GM18909 (cell line): ENCODE measurements at regions not wholly inside any gene's neighbourhood (a gene's known extent, or its start where the extent isn't known, plus 50 kb on each side); places are given as distances from the start of the nearest gene placed in this dataset.
A peak's percentile ranks its signal among the peaks of the same experiment; 100 is the strongest.

Experiments used
- ATAC-seq: cut with Tn5 transposase; IDR thresholded peaks from one replicate; pipeline ENCODE4 v1.9.1; 2021; ENCODE audit warnings: mild to moderate bottlenecking; ENCODE audit not compliant: unreplicated experiment, poor library complexity

- ATAC-seq: peak; percentile 51
These were observed 169.6 kb upstream of the IL12A start for GRCh38 chr3:159818997-159819500.

- ATAC-seq: no peak
These were observed 169.0 kb upstream of the IL12A start for GRCh38 chr3:159819676-159820075.

- ATAC-seq: no peak
These were observed 167.5 kb upstream of the IL12A start for GRCh38 chr3:159821110-159821509.

GRCh38 chr3:159821736-159822135, 166.9 kb upstream of the IL12A start:
- no peak for ATAC-seq

- no peak for ATAC-seq
These were observed 164.9 kb upstream of the IL12A start for GRCh38 chr3:159823780-159824179.

- no peak for ATAC-seq
These were observed 164.3 kb upstream of the IL12A start for GRCh38 chr3:159824333-159824732.

- peak; percentile 54 for ATAC-seq
These were observed 163.3 kb upstream of the IL12A start for GRCh38 chr3:159825216-159825854.

- peak; percentile 46 for ATAC-seq
These were observed 160.1 kb upstream of the IL12A start for GRCh38 chr3:159828542-159828943.

GRCh38 chr3:159829056-159829455, 159.6 kb upstream of the IL12A start:
- ATAC-seq: no peak

GRCh38 chr3:159829539-159830227, 159.0 kb upstream of the IL12A start:
- no peak for ATAC-seq

- ATAC-seq: no peak
These were observed 158.0 kb upstream of the IL12A start for GRCh38 chr3:159830523-159831154.

GRCh38 chr3:159831466-159831865, 157.2 kb upstream of the IL12A start:
- peak; percentile 47 for ATAC-seq

- ATAC-seq: peak; percentile 96
These were observed 156.6 kb upstream of the IL12A start for GRCh38 chr3:159832024-159832423.

- ATAC-seq: no peak
These were observed 153.5 kb upstream of the IL12A start for GRCh38 chr3:159835126-159835525.

- no peak for ATAC-seq
These were observed 150.9 kb upstream of the IL12A start for GRCh38 chr3:159837725-159838124.

- ATAC-seq: no peak
These were observed 149.7 kb upstream of the IL12A start for GRCh38 chr3:159838938-159839337.

- peak; percentile 63 for ATAC-seq
These were observed 148.9 kb upstream of the IL12A start, which contains the start of gene SCHIP1 for GRCh38 chr3:159839561-159840379. SCHIP1 (plus strand) TSS chr3:159839861.

GRCh38 chr3:159840703-159841299, 147.8 kb upstream of the IL12A start:
- ATAC-seq: no peak

- no peak for ATAC-seq
These were observed 146.9 kb upstream of the IL12A start for GRCh38 chr3:159841766-159842165.
